Endodermal cell (in vitro differentiated cells): ENCODE measurements at regions not wholly inside any gene's neighbourhood (a gene's known extent, or its start where the extent isn't known, plus 50 kb on each side); places are given as distances from the start of the nearest gene placed in this dataset.

Experiments
- DNase-seq: peaks from one replicate; pipeline ENCODE4 v3.0.0-alpha.2; 2017
- H3K27ac ChIP-seq: 2 replicates; pipeline ENCODE4 v1.5.1; 2013; ENCODE audit warnings: mild to moderate bottlenecking, low read depth, low read length, moderate library complexity
- H3K27me3 ChIP-seq: 2 replicates; pipeline ENCODE4 v1.6.1; 2013; ENCODE audit warnings: mild to moderate bottlenecking, low read length, moderate library complexity; ENCODE audit not compliant: insufficient read depth, control insufficient read depth, poor library complexity, severe bottlenecking
- H3K36me3 ChIP-seq: 2 replicates; pipeline ENCODE4 v1.7.0; 2013; ENCODE audit warnings: mild to moderate bottlenecking, low read length, moderate library complexity; ENCODE audit not compliant: control insufficient read depth, insufficient read depth
- H3K4me1 ChIP-seq: one replicate; pipeline ENCODE4 v1.7.0; 2013; ENCODE audit warnings: low read length; ENCODE audit not compliant: control insufficient read depth, insufficient read depth
- H3K4me3 ChIP-seq: 2 replicates; pipeline ENCODE4 v1.5.1; 2013; ENCODE audit warnings: mild to moderate bottlenecking, low read length, moderate library complexity
- H3K9ac ChIP-seq: 2 replicates; pipeline ENCODE4 v1.6.1; 2013; ENCODE audit warnings: mild to moderate bottlenecking, low read length, moderate library complexity; ENCODE audit not compliant: poor library complexity, severe bottlenecking; ENCODE audit errors: extremely low read depth
- H3K9me3 ChIP-seq: 2 replicates; pipeline ENCODE4 v1.6.1; 2013; ENCODE audit warnings: mild to moderate bottlenecking, low read length, moderate library complexity; ENCODE audit not compliant: control insufficient read depth
- H3K27ac Mint-ChIP-seq: 2 replicates; pipeline ENCODE4 v1.8.0; 2020; ENCODE audit warnings: mixed read lengths
- H3K27me3 Mint-ChIP-seq: 2 replicates; pipeline ENCODE4 v1.8.0; 2021; ENCODE audit warnings: mild to moderate bottlenecking, mixed read lengths; ENCODE audit not compliant: insufficient read depth
- H3K36me3 Mint-ChIP-seq: 2 replicates; pipeline ENCODE4 v1.8.0; 2020; ENCODE audit warnings: low read depth, mixed read lengths
- H3K4me1 Mint-ChIP-seq: 2 replicates; pipeline ENCODE4 v1.8.0; 2020; ENCODE audit warnings: mixed read lengths
- H3K4me3 Mint-ChIP-seq: 2 replicates; pipeline ENCODE4 v1.8.0; 2020; ENCODE audit warnings: mild to moderate bottlenecking, moderate library complexity, mixed read lengths
- H3K9me3 Mint-ChIP-seq: 2 replicates; pipeline ENCODE4 v1.8.0; 2020; ENCODE audit warnings: mild to moderate bottlenecking, mixed read lengths
- CTCF ChIP-seq: fragments of 200-600 bp; sonication (generic); conservative IDR thresholded peaks from 2 replicates; pipeline ENCODE4 v1.5.0; 2021; ENCODE audit warnings: antibody characterized with exemption, mild to moderate bottlenecking
- WGBS, 2 experiments: methylation state at CpG; one replicate each; pipeline versions ENCODE4 v1.1.5 to v1.1.7; 2013; ENCODE audit warnings: missing lambda C conversion rate in 2 of 2, mixed read lengths in 1 of 2; ENCODE audit not compliant: insufficient coverage in 1 of 2, insufficient read length in 1 of 2; 5-methylcytosine and 5-hydroxymethylcytosine counted together

- no peak for TF ChIP-seq CTCF
- no peak overlapping the region for H3K27ac ChIP-seq
- no peaks in the 10 kb centered on the region for H3K36me3 Mint-ChIP-seq
- H3K9me3 Mint-ChIP-seq, result peaks cover 38% of the 10 kb centered on the region
- no peaks in the 10 kb centered on the region for H3K4me1 ChIP-seq
- no peaks in the 10 kb centered on the region for H3K36me3 ChIP-seq
- peak overlapping the region; percentile 12 for H3K4me3 ChIP-seq
- peaks cover 3% of the 10 kb centered on the region for H3K4me1 Mint-ChIP-seq
- no peak overlapping the region for H3K4me3 Mint-ChIP-seq
- no peak overlapping the region for H3K9ac ChIP-seq
- 73% methylated on average over 3 of the region's 4 CpGs; no CpG with 5 or more reads in 1 of the 2 experiments for WGBS, 2 experiments
- no peak overlapping the region for H3K27ac Mint-ChIP-seq
- H3K9me3 ChIP-seq, result peaks cover 61% of the 10 kb centered on the region
- peaks cover 10% of the 10 kb centered on the region for H3K27me3 Mint-ChIP-seq
- H3K27me3 ChIP-seq, result no peaks in the 10 kb centered on the region
- DNase-seq, result no peak
Measured at GRCh38 chr12:60441577-60441976, 845.7 kb downstream of the SLC16A7 start.

GRCh38 chr12:60451457-60451856 is 855.6 kb downstream of the SLC16A7 start:
- no peak overlapping the region for H3K27ac Mint-ChIP-seq
- no peaks in the 10 kb centered on the region for H3K9me3 Mint-ChIP-seq
- Histone ChIP-seq H3K4me1 (no peaks in the 10 kb centered on the region), H3K36me3 (no peaks in the 10 kb centered on the region), H3K4me3 (no peak overlapping the region), H3K9ac (no peak overlapping the region), H3K9me3 (no peaks in the 10 kb centered on the region), H3K27me3 (no peaks in the 10 kb centered on the region), H3K27ac (no peak overlapping the region)
- H3K36me3 Mint-ChIP-seq, result no peaks in the 10 kb centered on the region
- TF ChIP-seq CTCF, result no peak
- no peak overlapping the region for H3K4me3 Mint-ChIP-seq
- H3K27me3 Mint-ChIP-seq, result no peaks in the 10 kb centered on the region
- no peak for DNase-seq
- H3K4me1 Mint-ChIP-seq, result no peaks in the 10 kb centered on the region

GRCh38 chr12:60465060-60465459 is 869.2 kb downstream of the SLC16A7 start:
- no peak for DNase-seq
- H3K27me3 Mint-ChIP-seq, result no peaks in the 10 kb centered on the region
- H3K36me3 ChIP-seq, result no peaks in the 10 kb centered on the region
- H3K9ac ChIP-seq, result no peak overlapping the region
- H3K4me3 Mint-ChIP-seq, result no peak overlapping the region
- H3K9me3 Mint-ChIP-seq, result no peaks in the 10 kb centered on the region
- H3K4me1 ChIP-seq, result no peaks in the 10 kb centered on the region
- no peak overlapping the region for H3K4me3 ChIP-seq
- H3K27me3 ChIP-seq, result no peaks in the 10 kb centered on the region
- H3K27ac ChIP-seq, result no peak overlapping the region
- H3K4me1 Mint-ChIP-seq, result no peaks in the 10 kb centered on the region
- H3K27ac Mint-ChIP-seq, result no peak overlapping the region
- H3K9me3 ChIP-seq, result peaks cover 3% of the 10 kb centered on the region
- TF ChIP-seq CTCF, result no peak
- no peaks in the 10 kb centered on the region for H3K36me3 Mint-ChIP-seq
